ENCODE measurements at regions not wholly inside any gene's neighbourhood (a gene's known extent, or its start where the extent isn't known, plus 50 kb on each side); places are given as distances from the start of the nearest gene placed in this dataset.
"Not testable (repeated sequence)": the region's sequence is repeated elsewhere in the genome, so short reads cannot be mapped to it uniquely, and the experiment has no call there.

GRCh38 chr4:17246656-17247055 lies 265.2 kb downstream of the QDPR start:
- no peak for DNase-seq (ENCODE audit: low read depth in 2 of 2, low spot score in 1 of 2)

- DNase-seq (ENCODE audit: low read depth in 2 of 2, low spot score in 1 of 2) = no peak
These were observed 270.1 kb downstream of the QDPR start for GRCh38 chr4:17241835-17242234.

- DNase-seq (ENCODE audit: low read depth in 2 of 2, low spot score in 1 of 2) = no peak
These were observed 273.3 kb downstream of the QDPR start for GRCh38 chr4:17238633-17239032.

- no peak for DNase-seq (ENCODE audit: low read depth in 2 of 2, low spot score in 1 of 2)
These were observed 275.2 kb downstream of the QDPR start for GRCh38 chr4:17236686-17237085.

GRCh38 chr4:17234678-17235077 lies 277.2 kb downstream of the QDPR start:
- DNase-seq (ENCODE audit: low read depth in 2 of 2, low spot score in 1 of 2) = no peak

- DNase-seq (ENCODE audit: low read depth in 2 of 2, low spot score in 1 of 2) = no peak
These were observed 279.2 kb downstream of the QDPR start for GRCh38 chr4:17232566-17233253.

GRCh38 chr4:17231880-17232475 lies 279.9 kb downstream of the QDPR start:
- not testable (repeated sequence) for DNase-seq (ENCODE audit: low read depth in 2 of 2, low spot score in 1 of 2)

- DNase-seq (ENCODE audit: low read depth in 2 of 2, low spot score in 1 of 2) = no peak
These were observed 281.2 kb downstream of the QDPR start for GRCh38 chr4:17230727-17231126.

- DNase-seq (ENCODE audit: low read depth in 2 of 2, low spot score in 1 of 2) = no peak
These were observed 291.1 kb downstream of the QDPR start for GRCh38 chr4:17220816-17221215.

GRCh38 chr4:17218786-17219185 lies 293.1 kb downstream of the QDPR start:
- DNase-seq (ENCODE audit: low read depth in 2 of 2, low spot score in 1 of 2) = no peak

GRCh38 chr4:17206829-17207801 lies 304.8 kb downstream of the QDPR start:
- no peak for DNase-seq (ENCODE audit: low read depth in 2 of 2, low spot score in 1 of 2)

GRCh38 chr4:17204908-17205307 lies 306.5 kb upstream of the LDB2 start:
- no peak for DNase-seq (ENCODE audit: low read depth in 2 of 2, low spot score in 1 of 2)

- DNase-seq (ENCODE audit: low read depth in 2 of 2, low spot score in 1 of 2) = no peak
These were observed 305.4 kb upstream of the LDB2 start for GRCh38 chr4:17203797-17204196.

GRCh38 chr4:17197070-17197469 lies 298.6 kb upstream of the LDB2 start:
- DNase-seq (ENCODE audit: low read depth in 2 of 2, low spot score in 1 of 2) = no peak

GRCh38 chr4:17195461-17196275 lies 297.2 kb upstream of the LDB2 start:
- DNase-seq (ENCODE audit: low read depth in 2 of 2, low spot score in 1 of 2) = no peak

GRCh38 chr4:17194586-17194985 lies 296.1 kb upstream of the LDB2 start:
- DNase-seq (ENCODE audit: low read depth in 2 of 2, low spot score in 1 of 2) = no peak

GRCh38 chr4:17189759-17190158 lies 291.3 kb upstream of the LDB2 start:
- no peak for DNase-seq (ENCODE audit: low read depth in 2 of 2, low spot score in 1 of 2)

GRCh38 chr4:17189401-17189720 lies 290.9 kb upstream of the LDB2 start:
- DNase-seq (ENCODE audit: low read depth in 2 of 2, low spot score in 1 of 2) = no peak

- no peak for DNase-seq (ENCODE audit: low read depth in 2 of 2, low spot score in 1 of 2)
These were observed 290.3 kb upstream of the LDB2 start for GRCh38 chr4:17188547-17189400.

- DNase-seq (ENCODE audit: low read depth in 2 of 2, low spot score in 1 of 2) = no peak
These were observed 289.7 kb upstream of the LDB2 start for GRCh38 chr4:17188125-17188524.

All from stimulated activated CD8-positive, alpha-beta memory T cell treated with anti-CD3 and anti-CD28 coated beads, Interleukin-4, amount 100 ng/mL, for 1 hour (primary cell).